Daoy (cell line): ENCODE measurements at regions not wholly inside any gene's neighbourhood (a gene's known extent, or its start where the extent isn't known, plus 50 kb on each side); places are given as distances from the start of the nearest gene placed in this dataset.

Source experiments
- DNase-seq: peaks from one replicate; pipeline ENCODE4 v3.0.0-alpha.2; 2015; ENCODE audit warnings: low read depth

GRCh38 chr5:52392321-52392720 is 395.4 kb upstream of the ITGA1 start:
- no peak for DNase-seq

GRCh38 chr5:52409835-52410234 is 377.9 kb upstream of the ITGA1 start:
- no peak for DNase-seq

GRCh38 chr5:52419357-52419756 is 368.4 kb upstream of the ITGA1 start:
- DNase-seq, result no peak

- DNase-seq, result no peak
Measured at GRCh38 chr5:52427615-52428014, 360.1 kb upstream of the ITGA1 start.

- DNase-seq, result no peak
Measured at GRCh38 chr5:52428977-52429489, 358.7 kb upstream of the ITGA1 start.

GRCh38 chr5:52441768-52442167 is 345.9 kb upstream of the ITGA1 start:
- DNase-seq, result no peak

- DNase-seq, result no peak
Measured at GRCh38 chr5:52443187-52443586, 344.5 kb upstream of the ITGA1 start.

GRCh38 chr5:52448111-52448510 is 339.6 kb upstream of the ITGA1 start:
- DNase-seq, result no peak

- no peak for DNase-seq
Measured at GRCh38 chr5:52449516-52449915, 338.2 kb upstream of the ITGA1 start.

- no peak for DNase-seq
Measured at GRCh38 chr5:52452098-52452497, 335.6 kb upstream of the ITGA1 start.

- DNase-seq, result no peak
Measured at GRCh38 chr5:52453176-52453575, 334.5 kb upstream of the ITGA1 start.

- DNase-seq, result no peak
Measured at GRCh38 chr5:52455920-52456319, 331.8 kb upstream of the ITGA1 start.

GRCh38 chr5:52457810-52458209 is 329.9 kb upstream of the ITGA1 start:
- no peak for DNase-seq

GRCh38 chr5:52466113-52466512 is 321.6 kb upstream of the ITGA1 start:
- DNase-seq, result no peak

- DNase-seq, result no peak
Measured at GRCh38 chr5:52466749-52467520, 320.8 kb upstream of the ITGA1 start.

- no peak for DNase-seq
Measured at GRCh38 chr5:52468976-52469375, 318.7 kb upstream of the ITGA1 start.

GRCh38 chr5:52469420-52469819 is 318.3 kb upstream of the ITGA1 start:
- peak; percentile 1 for DNase-seq

GRCh38 chr5:52469835-52470234 is 317.9 kb upstream of the ITGA1 start:
- DNase-seq, result no peak

- DNase-seq, result no peak
Measured at GRCh38 chr5:52476346-52476745, 311.4 kb upstream of the ITGA1 start.

- no peak for DNase-seq
Measured at GRCh38 chr5:52481201-52481600, 306.5 kb upstream of the ITGA1 start.

- DNase-seq, result no peak
Measured at GRCh38 chr5:52481851-52482250, 305.9 kb upstream of the ITGA1 start.

- DNase-seq, result no peak
Measured at GRCh38 chr5:52491071-52491787, 296.5 kb upstream of the ITGA1 start.

GRCh38 chr5:52491818-52492217 is 295.9 kb upstream of the ITGA1 start:
- no peak for DNase-seq
